ENCODE measurements at regions not wholly inside any gene's neighbourhood (a gene's known extent, or its start where the extent isn't known, plus 50 kb on each side); places are given as distances from the start of the nearest gene placed in this dataset.

DNA sequence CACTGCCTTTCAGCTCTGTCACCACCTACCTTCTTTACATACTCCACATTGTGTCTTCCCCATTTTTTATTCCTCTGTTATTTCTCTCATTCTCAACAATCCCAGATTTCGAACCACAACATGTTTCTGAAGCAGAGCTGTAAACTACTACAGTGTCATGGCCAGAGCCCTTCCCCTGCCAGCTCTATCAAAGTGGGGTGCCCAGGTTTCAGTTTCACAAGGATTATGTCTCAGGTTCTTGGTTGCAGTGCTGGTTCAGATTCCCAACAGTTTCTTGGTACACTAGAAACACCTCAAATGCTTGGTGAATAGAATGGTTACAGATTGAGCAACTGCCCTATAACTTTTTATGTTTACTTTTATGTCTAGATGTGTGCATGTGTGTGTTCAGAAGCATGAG lies 172.7 kb upstream of the MTNR1B start:
- no peaks in the 10 kb centered on the region for H3K27me3 ChIP-seq (replicated peaks in 1 of 4; ENCODE audit: control insufficient read depth in 3 of 4, extremely low read depth in 1 of 4, insufficient read depth in 3 of 4, low read length in 3 of 4)
- no peak overlapping the region for H2BK20ac ChIP-seq (ENCODE audit: low read length)
- FAIRE-seq = no peak
- H3K36me3 ChIP-seq (ENCODE audit: control insufficient read depth in 2 of 4, insufficient read depth in 4 of 4, low read length in 3 of 4) = peaks cover 0 to 15% (median 2%) of the 10 kb centered on the region in 4 experiments; a peak in 3 of 8 replicates
- no peak overlapping the region for H3K9ac ChIP-seq (replicated peaks in 1 of 4; ENCODE audit: extremely low read depth in 1 of 4, low read depth in 3 of 4, low read length in 3 of 4)
- H2AFZ ChIP-seq (ENCODE audit: low read length) = no peak overlapping the region
- DNase-seq (ENCODE audit: low read depth in 1 of 2, low spot score in 2 of 2) = no peak
- no peak overlapping the region for H4K8ac ChIP-seq (ENCODE audit: extremely low read depth, insufficient read depth, low read length)
- no peaks in the 10 kb centered on the region for H3K23me2 ChIP-seq (ENCODE audit: low read depth, low read length)
- WGBS, 2 experiments (ENCODE audit: extremely low coverage in 1 of 2, insufficient coverage in 1 of 2, insufficient read length in 1 of 2, insufficient replicate concordance in 2 of 2, low coverage in 1 of 2, low lambda C conversion rate in 2 of 2, missing lambda C conversion rate in 1 of 2) = 71% methylated on average over 1 of the region's 1 CpG; no CpG with 5 or more reads in 1 of the 2 experiments
- H3K56ac ChIP-seq (replicated peaks; ENCODE audit: insufficient read length, low read depth, low read length) = no peak overlapping the region
- H2BK15ac ChIP-seq (ENCODE audit: low read length) = no peak overlapping the region
- no peaks in the 10 kb centered on the region for H3K79me1 ChIP-seq (ENCODE audit: low read depth, low read length)
- no peak overlapping the region for H3K14ac ChIP-seq (ENCODE audit: insufficient read length)
- H2BK5ac ChIP-seq (ENCODE audit: low read depth, low read length) = no peak overlapping the region
- no peak overlapping the region for H3K27ac ChIP-seq (ENCODE audit: low read depth, low read length)
- no peaks in the 10 kb centered on the region for H4K20me1 ChIP-seq (replicated peaks in 1 of 2; ENCODE audit: control insufficient read depth in 1 of 2, insufficient read depth in 2 of 2, low read length in 2 of 2)
- no peak overlapping the region for H2BK12ac ChIP-seq (ENCODE audit: low read depth, low read length)
- no peak overlapping the region for H3K18ac ChIP-seq (ENCODE audit: extremely low read depth, low read length)
- no peak overlapping the region for H3K4ac ChIP-seq (replicated peaks; ENCODE audit: insufficient read length, low read depth, low read length)
- H4K5ac ChIP-seq (ENCODE audit: insufficient read length, low read depth, low read length) = no peak overlapping the region
- POLR2A ChIA-PET (ENCODE audit: partially characterized antibody) = no interaction called here
- H3K79me2 ChIP-seq (ENCODE audit: control insufficient read depth in 1 of 2, insufficient read depth in 2 of 2, low read length in 2 of 2) = no peaks in the 10 kb centered on the region
- H3K4me1 ChIP-seq (replicated peaks in 1 of 4; ENCODE audit: control insufficient read depth in 3 of 4, insufficient read depth in 4 of 4, low read length in 3 of 4) = peaks cover 0 to 9% (median 3%) of the 10 kb centered on the region in 4 experiments; a peak in 3 of 7 replicates
- CTCF ChIA-PET (ENCODE audit: partially characterized antibody) = no interaction called here
- no peak overlapping the region for H2BK120ac ChIP-seq (replicated peaks; ENCODE audit: low read depth, low read length)
- no peak overlapping the region for H3K23ac ChIP-seq (ENCODE audit: insufficient read length)
- no peak overlapping the region for H2AK5ac ChIP-seq (ENCODE audit: low read depth, low read length)
- no peak overlapping the region for H4K91ac ChIP-seq (replicated peaks; ENCODE audit: insufficient read length, low read length)
- H3K4me3 ChIP-seq (ENCODE audit: extremely low read depth in 1 of 4, insufficient read depth in 2 of 4, low read depth in 3 of 4, low read length in 4 of 4) = no peak overlapping the region
- H3K4me2 ChIP-seq (ENCODE audit: insufficient read depth in 1 of 2, low read depth in 2 of 2, low read length in 2 of 2) = no peak overlapping the region
- no peaks in the 10 kb centered on the region; a peak in 1 of 4 replicates for H3K9me3 ChIP-seq (ENCODE audit: insufficient read depth in 2 of 2, low read depth in 1 of 2, low read length in 1 of 2)
- TF ChIP-seq GTF2F1 (IDR thresholded peaks at IDR 0.05; ENCODE audit: borderline replicate concordance, low read depth, low read length) (no peak), RFX5 (IDR thresholded peaks at IDR 0.05; ENCODE audit: borderline replicate concordance, low read depth, low read length) (no peak), GABPA (IDR thresholded peaks at IDR 0.05; ENCODE audit: borderline replicate concordance, insufficient read depth, low read length) (no peak), KDM4A (IDR thresholded peaks at IDR 0.05; ENCODE audit: low read depth, low read length, severe bottlenecking) (no peak), POU5F1 (IDR thresholded peaks at IDR 0.05; ENCODE audit: low read depth, low read length) (no peak), RNF2 (IDR thresholded peaks at IDR 0.05; ENCODE audit: borderline replicate concordance, low read depth, low read length, missing control alignments, poor library complexity, severe bottlenecking) (no peak), FOSL1 (IDR thresholded peaks at IDR 0.05; ENCODE audit: insufficient read depth, low read depth, low read length) (no peak), BCL11A (IDR thresholded peaks at IDR 0.05; ENCODE audit: low read depth in 2 of 2, low read length in 2 of 2) (no peak), NRF1 (IDR thresholded peaks at IDR 0.05; ENCODE audit: low read depth, low read length) (no peak), KDM5A (IDR thresholded peaks at IDR 0.05; ENCODE audit: low read length) (no peak), TCF12 (IDR thresholded peaks at IDR 0.05; ENCODE audit: low read depth, low read length) (no peak), EZH2 (IDR thresholded peaks at IDR 0.05; ENCODE audit: low read depth, low read length, severe bottlenecking) (no peak), SP4 (IDR thresholded peaks at IDR 0.05; ENCODE audit: low read length) (no peak)
- TF ChIP-seq, protein P1, sequence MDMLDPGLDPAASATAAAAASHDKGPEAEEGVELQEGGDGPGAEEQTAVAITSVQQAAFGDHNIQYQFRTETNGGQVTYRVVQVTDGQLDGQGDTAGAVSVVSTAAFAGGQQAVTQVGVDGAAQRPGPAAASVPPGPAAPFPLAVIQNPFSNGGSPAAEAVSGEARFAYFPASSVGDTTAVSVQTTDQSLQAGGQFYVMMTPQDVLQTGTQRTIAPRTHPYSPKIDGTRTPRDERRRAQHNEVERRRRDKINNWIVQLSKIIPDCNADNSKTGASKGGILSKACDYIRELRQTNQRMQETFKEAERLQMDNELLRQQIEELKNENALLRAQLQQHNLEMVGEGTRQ (IDR thresholded peaks at IDR 0.05; ENCODE audit: low read length) = no peak
